PC-9 (cell line): ENCODE measurements at regions not wholly inside any gene's neighbourhood (a gene's known extent, or its start where the extent isn't known, plus 50 kb on each side); places are given as distances from the start of the nearest gene placed in this dataset.

ENCODE experiments used
- EZH2 ChIP-seq: fragments of 200-600 bp; sonication (generic); IDR thresholded peaks from 2 replicates; pipeline ENCODE4 v1.8.0; 2017; ENCODE audit warnings: antibody characterized with exemption, low read depth
- TF ChIP-seq, protein P1 (sequence below): fragments of 200-600 bp; sonication (generic); conservative IDR thresholded peaks from 2 replicates; pipeline ENCODE4 v1.6.1; 2017; ENCODE audit warnings: mixed run types, antibody characterized with exemption, mild to moderate bottlenecking, moderate library complexity

DNA sequence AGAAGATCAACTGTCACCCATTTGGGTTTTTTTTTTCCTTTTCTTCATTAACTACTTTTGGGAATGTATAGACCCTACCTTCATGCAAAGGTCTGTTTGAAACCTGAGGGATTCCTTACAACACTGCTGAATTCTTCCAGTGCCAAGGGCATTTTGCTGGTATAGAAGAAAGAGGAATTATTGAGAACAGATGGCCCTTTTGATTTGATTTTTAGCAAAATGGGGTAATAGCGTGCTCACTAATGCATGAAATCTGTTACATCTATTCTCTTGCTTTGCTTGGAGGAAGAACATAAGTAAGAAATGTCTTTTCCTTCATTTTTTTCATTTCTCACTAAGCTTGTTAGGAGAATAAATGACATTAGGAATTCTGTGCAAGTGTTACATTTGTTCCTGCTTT, 501.9 kb downstream of the TMEM135 start:
- TF ChIP-seq, protein P1, sequence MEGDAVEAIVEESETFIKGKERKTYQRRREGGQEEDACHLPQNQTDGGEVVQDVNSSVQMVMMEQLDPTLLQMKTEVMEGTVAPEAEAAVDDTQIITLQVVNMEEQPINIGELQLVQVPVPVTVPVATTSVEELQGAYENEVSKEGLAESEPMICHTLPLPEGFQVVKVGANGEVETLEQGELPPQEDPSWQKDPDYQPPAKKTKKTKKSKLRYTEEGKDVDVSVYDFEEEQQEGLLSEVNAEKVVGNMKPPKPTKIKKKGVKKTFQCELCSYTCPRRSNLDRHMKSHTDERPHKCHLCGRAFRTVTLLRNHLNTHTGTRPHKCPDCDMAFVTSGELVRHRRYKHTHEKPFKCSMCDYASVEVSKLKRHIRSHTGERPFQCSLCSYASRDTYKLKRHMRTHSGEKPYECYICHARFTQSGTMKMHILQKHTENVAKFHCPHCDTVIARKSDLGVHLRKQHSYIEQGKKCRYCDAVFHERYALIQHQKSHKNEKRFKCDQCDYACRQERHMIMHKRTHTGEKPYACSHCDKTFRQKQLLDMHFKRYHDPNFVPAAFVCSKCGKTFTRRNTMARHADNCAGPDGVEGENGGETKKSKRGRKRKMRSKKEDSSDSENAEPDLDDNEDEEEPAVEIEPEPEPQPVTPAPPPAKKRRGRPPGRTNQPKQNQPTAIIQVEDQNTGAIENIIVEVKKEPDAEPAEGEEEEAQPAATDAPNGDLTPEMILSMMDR: no peak
- no peak for TF ChIP-seq EZH2
